ENCODE measurements at regions not wholly inside any gene's neighbourhood (a gene's known extent, or its start where the extent isn't known, plus 50 kb on each side); places are given as distances from the start of the nearest gene placed in this dataset.
"Not testable (repeated sequence)": the region's sequence is repeated elsewhere in the genome, so short reads cannot be mapped to it uniquely, and the experiment has no call there.

DNA sequence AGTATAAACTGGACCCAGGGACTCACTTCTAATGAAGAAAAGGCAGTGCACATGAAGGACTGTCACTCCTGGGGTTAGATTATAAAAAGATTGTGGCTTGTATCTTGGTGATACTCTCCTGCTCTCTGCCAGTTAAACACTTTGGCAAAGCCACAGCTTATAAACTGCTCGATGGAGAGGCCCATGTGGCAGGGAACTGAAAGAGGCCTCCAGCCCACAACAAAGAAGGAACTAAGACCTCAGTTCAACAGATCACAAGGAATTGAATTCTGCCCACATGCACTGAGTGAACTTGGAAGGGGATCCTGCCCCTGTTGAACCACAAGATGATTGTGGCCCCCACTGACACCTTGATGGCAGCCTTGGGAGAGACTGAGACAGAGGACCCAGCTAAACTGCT, 363.8 kb downstream of the CBLN4 start:
- in situ Hi-C loops (cut with MboI; ENCODE audit: low pct_unique_long_range_greater_than_20kb, low sequenced_read_pairs) = no loop called here

GRCh38 chr20:55635870-55636269, 369.4 kb downstream of the CBLN4 start:
- in situ Hi-C loops (cut with MboI; ENCODE audit: low pct_unique_long_range_greater_than_20kb, low sequenced_read_pairs) = no loop called here
- no peak for DNase-seq

More for the DNA sequence above, 363.8 kb downstream of the CBLN4 start:
- DNase-seq = no peak

DNA sequence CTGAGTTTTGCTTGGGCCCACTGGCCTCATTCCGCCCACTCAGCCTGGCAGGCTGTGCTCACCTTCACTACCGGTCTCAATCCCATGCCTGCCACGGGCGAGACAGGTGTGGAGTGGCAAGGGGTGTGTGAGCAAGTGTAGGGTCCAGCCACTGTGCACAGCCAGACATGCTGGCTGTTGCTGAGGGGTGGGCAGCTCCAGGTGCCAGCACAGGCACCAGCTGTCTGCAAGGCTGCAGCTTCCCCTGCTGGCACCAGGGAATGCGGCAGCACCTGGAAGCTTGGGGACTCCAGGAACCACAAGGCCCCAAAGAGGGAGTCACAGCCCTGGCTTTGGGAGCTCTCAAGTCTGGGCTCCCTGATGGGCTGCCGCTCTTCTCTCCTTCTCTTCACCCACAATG, 372.7 kb downstream of the CBLN4 start:
- no peak for DNase-seq
- in situ Hi-C loops (cut with MboI; ENCODE audit: low pct_unique_long_range_greater_than_20kb, low sequenced_read_pairs) = no loop called here

DNA sequence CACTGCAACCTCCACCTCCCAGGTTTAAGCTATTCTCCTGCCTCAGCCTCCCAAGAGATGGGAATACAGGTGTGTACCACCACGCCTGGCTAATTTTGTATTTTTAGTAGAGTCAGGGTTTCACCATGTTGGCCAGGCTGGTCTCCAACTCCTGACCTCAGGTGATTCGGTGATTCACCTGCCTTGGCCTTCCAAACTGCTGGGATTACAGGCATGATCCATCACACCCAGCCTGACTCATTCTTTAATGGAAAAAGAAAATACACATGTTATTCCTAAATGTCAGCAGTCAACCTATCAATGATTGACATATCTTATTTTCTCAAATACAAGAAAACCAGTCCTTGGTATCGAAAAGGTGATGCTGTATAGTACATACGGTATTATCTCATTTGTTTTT, 376.2 kb downstream of the CBLN4 start:
- in situ Hi-C loops (cut with MboI; ENCODE audit: low pct_unique_long_range_greater_than_20kb, low sequenced_read_pairs); DNase-seq: not testable (repeated sequence)

GRCh38 chr20:55626716-55627115, 378.6 kb downstream of the CBLN4 start:
- in situ Hi-C loops (cut with MboI; ENCODE audit: low pct_unique_long_range_greater_than_20kb, low sequenced_read_pairs) = no loop called here
- DNase-seq = no peak

GRCh38 chr20:55616367-55616766, 389.0 kb downstream of the CBLN4 start:
- in situ Hi-C loops (cut with MboI; ENCODE audit: low pct_unique_long_range_greater_than_20kb, low sequenced_read_pairs) = no loop called here
- no peak for DNase-seq

DNA sequence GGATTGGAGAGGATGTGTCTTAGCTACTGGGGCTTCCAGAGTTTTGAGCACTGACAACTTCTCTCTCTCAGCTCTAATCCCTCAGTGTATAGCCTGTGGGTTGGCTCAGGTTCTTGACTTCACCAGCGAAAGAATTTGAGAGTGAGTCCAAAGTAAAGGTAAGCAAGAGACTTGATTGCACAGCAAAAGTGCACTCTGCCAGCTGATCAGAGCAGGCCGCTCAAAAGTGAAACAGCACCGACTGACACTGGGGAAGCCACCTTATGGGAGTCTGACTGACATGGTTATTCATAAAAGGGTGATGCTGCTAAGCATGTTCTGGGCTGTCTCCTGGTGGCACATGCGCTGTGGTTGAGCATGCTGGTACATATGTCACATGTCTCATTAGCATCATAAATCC, 389.5 kb downstream of the CBLN4 start:
- in situ Hi-C loops (cut with MboI; ENCODE audit: low pct_unique_long_range_greater_than_20kb, low sequenced_read_pairs) = no loop called here
- DNase-seq = no peak

DNA sequence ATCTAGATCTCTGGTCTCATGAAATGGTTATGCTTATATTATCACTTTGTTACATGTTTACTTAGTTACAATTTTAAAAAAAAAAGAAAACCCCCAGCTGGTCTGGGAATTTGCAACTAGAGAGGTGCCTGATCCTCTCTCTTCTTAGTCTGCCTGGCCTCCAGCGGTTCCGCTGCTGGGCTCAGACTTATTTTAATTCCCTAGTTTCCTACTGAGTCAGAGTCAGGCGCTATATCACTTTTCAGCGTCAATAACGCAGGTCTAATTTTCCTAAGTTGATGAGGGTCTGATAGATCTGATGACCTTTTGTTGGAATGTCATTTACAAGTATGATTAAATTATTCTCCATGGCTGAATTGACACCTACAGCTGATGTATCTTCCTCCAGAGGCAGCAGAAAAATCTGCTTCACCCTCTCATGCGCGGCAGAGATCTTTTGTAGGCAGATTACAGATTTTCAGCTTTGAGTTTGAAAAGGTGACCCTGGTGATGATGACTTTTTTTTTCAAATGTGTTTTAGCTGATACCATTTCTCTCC, 391.0 kb downstream of the CBLN4 start:
- in situ Hi-C loops (cut with MboI; ENCODE audit: low pct_unique_long_range_greater_than_20kb, low sequenced_read_pairs) = no loop called here
- DNase-seq = no peak

GRCh38 chr20:55610756-55611155, 394.6 kb downstream of the CBLN4 start:
- DNase-seq = no peak
- in situ Hi-C loops (cut with MboI; ENCODE audit: low pct_unique_long_range_greater_than_20kb, low sequenced_read_pairs) = no loop called here

- DNase-seq = no peak
- in situ Hi-C loops (cut with MboI; ENCODE audit: low pct_unique_long_range_greater_than_20kb, low sequenced_read_pairs) = no loop called here
Observed at GRCh38 chr20:55605594-55605993, 399.7 kb downstream of the CBLN4 start.

DNA sequence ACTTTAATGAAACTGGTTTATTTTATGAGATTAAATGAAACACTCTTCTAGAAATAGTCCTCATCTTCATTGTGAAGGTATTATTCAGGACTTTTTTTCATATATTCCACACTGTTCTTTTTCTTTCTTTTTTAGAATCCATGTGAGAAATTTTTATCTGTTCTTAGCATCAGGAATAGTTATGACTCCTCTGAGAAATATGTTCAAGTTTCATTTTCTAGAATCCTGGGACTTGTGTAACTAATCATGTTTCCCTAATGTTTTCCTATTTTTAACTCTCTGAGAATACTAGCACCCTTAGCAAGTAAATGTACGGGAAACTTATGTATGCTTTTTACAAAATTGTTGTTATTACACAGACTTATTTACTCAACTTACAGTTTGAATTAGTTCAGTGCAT, 407.8 kb downstream of the CBLN4 start:
- in situ Hi-C loops (cut with MboI; ENCODE audit: low pct_unique_long_range_greater_than_20kb, low sequenced_read_pairs) = no loop called here
- DNase-seq = no peak

GRCh38 chr20:55596431-55596830, 408.9 kb downstream of the CBLN4 start:
- in situ Hi-C loops (cut with MboI; ENCODE audit: low pct_unique_long_range_greater_than_20kb, low sequenced_read_pairs) = no loop called here
- DNase-seq = no peak

- no peak for DNase-seq
- in situ Hi-C loops (cut with MboI; ENCODE audit: low pct_unique_long_range_greater_than_20kb, low sequenced_read_pairs) = no loop called here
Observed at GRCh38 chr20:55592866-55593265, 412.5 kb downstream of the CBLN4 start.

DNA sequence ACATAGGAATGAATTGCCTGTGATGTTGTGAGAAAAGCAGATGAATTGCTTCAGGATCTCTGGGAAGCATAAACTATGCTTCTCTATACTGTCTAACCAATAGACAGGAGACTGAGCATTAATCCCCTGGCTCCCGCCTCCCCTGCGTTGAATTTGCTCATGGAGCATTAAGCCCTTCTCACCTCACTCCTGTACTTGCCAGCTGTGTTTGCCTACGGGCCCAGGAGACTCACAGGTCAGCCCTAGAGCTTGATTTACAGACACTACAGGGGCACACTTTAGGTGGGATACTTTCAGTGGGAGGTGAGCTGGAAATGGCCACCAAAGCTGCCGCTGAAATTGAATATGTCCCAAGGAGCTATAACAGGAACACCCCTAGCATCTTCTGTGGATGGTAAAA, 418.7 kb downstream of the CBLN4 start:
- in situ Hi-C loops (cut with MboI; ENCODE audit: low pct_unique_long_range_greater_than_20kb, low sequenced_read_pairs) = no loop called here

DNA sequence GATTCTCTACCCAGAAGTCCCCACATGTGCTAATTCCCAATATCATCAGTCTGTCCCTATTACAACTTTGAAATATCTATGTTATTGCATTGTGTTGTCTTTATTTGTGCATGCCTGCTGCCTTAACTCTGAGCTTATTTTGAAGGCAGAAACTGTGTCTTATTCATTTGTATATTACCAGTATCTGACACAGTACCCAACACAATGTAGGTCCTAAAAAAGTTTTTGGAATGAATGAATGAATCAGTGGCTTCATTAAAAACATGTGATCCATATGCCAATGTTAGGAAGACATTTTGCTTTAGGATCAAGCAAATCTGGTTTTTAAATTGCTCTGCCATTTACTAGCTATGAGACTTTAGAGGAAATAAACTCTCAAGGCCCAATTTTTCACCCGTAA, 420.4 kb downstream of the CBLN4 start:
- in situ Hi-C loops (cut with MboI; ENCODE audit: low pct_unique_long_range_greater_than_20kb, low sequenced_read_pairs) = no loop called here

More for the DNA sequence above, 418.7 kb downstream of the CBLN4 start:
- DNase-seq = no peak

GRCh38 chr20:55584307-55584706, 421.0 kb downstream of the CBLN4 start:
- in situ Hi-C loops (cut with MboI; ENCODE audit: low pct_unique_long_range_greater_than_20kb, low sequenced_read_pairs) = no loop called here
- DNase-seq = no peak

More for the DNA sequence above, 420.4 kb downstream of the CBLN4 start:
- DNase-seq = no peak

DNA sequence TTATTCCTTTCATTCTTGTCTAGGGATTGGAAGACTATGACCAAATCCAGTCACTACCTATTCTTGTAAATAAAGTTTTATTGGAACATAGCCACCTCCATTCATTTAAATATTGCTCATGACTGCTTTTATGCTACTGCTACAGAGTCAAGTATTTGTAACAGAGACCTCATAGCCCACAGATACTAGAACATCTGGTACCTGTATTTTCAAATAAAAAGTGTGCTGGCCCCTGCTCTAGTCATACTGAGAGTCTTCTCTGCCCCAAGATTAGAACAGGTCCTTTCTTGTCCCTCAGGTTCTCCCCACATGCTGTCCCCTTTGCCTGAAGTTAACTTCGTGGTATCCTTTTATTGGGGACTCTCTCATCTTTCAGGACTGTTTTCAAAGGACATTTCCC, 422.3 kb downstream of the CBLN4 start:
- in situ Hi-C loops (cut with MboI; ENCODE audit: low pct_unique_long_range_greater_than_20kb, low sequenced_read_pairs) = no loop called here
- DNase-seq = no peak

DNA sequence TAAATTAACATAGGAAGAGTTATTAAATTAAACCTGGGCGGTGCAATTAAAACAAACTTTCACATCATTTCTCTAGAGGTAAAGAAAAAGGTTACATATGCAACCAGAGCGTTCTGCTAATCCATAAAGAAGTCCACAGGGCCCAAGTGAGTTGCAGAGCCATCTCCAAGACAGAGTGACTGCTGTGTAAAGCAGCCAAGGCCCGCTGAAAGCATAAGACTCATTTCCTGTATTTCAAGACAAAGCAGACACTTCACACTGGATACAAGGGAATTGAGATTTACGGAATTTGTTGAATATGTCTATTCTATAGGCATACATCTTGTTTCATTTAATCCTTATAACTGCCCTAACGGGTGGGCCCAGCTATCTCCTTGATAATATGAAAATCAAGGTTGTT, 422.8 kb downstream of the CBLN4 start:
- in situ Hi-C loops (cut with MboI; ENCODE audit: low pct_unique_long_range_greater_than_20kb, low sequenced_read_pairs) = no loop called here
- no peak for DNase-seq

- in situ Hi-C loops (cut with MboI; ENCODE audit: low pct_unique_long_range_greater_than_20kb, low sequenced_read_pairs) = no loop called here
- DNase-seq = no peak
Observed at GRCh38 chr20:55581519-55581918, 423.8 kb downstream of the CBLN4 start.

DNA sequence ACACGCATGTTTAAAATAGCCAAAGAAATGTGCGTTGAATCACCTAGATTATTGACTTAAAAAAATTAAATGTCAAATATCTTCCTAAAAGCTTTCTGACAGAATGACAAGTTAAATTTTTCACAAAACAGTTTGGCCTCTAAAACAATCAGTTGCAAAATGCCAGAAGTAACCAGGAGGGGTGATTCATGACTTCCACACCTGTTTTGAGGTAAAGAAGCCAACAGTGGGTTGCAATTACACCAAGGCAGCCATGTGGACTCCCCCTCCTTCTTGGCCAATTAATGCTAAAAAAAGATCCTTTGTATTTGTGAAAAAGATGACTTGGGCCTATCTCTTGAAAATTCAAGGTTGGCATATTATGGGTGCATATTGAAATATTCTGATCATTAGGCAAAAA, 424.8 kb downstream of the CBLN4 start:
- in situ Hi-C loops (cut with MboI; ENCODE audit: low pct_unique_long_range_greater_than_20kb, low sequenced_read_pairs) = no loop called here
- no peak for DNase-seq

GRCh38 chr20:55579802-55580201, 425.5 kb downstream of the CBLN4 start:
- in situ Hi-C loops (cut with MboI; ENCODE audit: low pct_unique_long_range_greater_than_20kb, low sequenced_read_pairs) = no loop called here
- no peak for DNase-seq

- in situ Hi-C loops (cut with MboI; ENCODE audit: low pct_unique_long_range_greater_than_20kb, low sequenced_read_pairs) = no loop called here
- DNase-seq = no peak
Observed at GRCh38 chr20:55576981-55577380, 428.3 kb downstream of the CBLN4 start.

Measured in KBM-7 (cell line).